HCEC 1CT (cell line): ENCODE measurements at regions not wholly inside any gene's neighbourhood (a gene's known extent, or its start where the extent isn't known, plus 50 kb on each side); places are given as distances from the start of the nearest gene placed in this dataset.
"Not testable (repeated sequence)": the region's sequence is repeated elsewhere in the genome, so short reads cannot be mapped to it uniquely, and the experiment has no call there.

Source experiments
- DNase-seq: peaks from one replicate; pipeline ENCODE4 v3.0.0-alpha.2; 2017

DNA sequence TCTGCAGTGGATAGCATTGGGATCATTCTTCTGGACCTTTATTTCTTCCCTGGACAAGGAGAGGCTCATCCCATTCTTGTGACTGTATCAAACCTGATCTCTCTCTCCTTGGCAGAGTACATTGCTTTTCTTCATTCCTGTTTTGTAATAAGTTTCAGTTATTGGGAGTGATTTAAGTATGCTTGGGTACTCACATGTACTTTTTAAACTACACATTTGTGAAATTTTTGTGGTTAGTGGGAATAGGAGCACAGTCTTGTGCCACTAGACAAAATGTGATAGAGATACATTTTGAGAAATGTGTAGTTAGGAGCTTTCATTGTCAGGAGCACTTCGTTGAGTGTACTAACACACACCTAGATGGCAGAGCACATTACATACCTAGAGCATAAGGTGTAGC lies 262.6 kb downstream of the C3orf38 start:
- DNase-seq = no peak

DNA sequence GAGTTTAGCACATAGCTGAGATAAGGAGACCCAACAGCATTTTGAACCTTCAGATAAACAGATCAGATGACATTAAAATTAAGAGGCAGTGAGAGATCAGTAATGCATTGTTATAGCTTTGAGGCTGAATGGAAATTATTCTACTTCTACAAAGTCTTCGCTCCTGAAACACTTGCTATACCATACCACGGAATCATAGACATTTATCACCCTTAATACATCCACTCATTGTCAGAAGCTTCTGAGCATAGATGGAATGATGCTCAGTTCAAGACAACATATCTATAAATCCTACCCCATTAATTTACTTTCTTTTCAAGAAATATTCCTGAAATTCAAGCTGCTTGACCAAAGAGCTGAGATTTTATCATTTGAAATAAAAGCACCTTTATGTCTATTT lies 266.7 kb downstream of the C3orf38 start:
- DNase-seq = no peak

DNA sequence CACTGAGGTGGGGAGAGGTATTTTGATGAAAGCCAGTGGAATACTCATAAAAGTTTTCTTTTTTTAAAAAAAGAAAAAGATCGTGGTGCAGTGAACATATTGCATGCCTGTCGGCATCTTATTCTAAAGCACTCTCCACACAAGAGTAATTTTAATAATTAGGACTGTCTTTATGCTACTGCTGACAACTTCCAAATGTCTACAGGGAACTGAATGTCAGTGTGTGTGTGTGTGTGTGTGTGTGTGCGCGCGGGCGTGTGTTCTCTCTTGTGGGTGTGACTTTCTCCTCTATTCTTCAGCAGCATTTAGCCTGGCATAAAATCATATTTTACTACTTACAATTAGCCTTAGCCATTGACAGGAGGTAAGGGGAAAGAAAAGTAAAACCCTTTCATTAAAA lies 268.5 kb downstream of the C3orf38 start:
- no peak for DNase-seq

DNA sequence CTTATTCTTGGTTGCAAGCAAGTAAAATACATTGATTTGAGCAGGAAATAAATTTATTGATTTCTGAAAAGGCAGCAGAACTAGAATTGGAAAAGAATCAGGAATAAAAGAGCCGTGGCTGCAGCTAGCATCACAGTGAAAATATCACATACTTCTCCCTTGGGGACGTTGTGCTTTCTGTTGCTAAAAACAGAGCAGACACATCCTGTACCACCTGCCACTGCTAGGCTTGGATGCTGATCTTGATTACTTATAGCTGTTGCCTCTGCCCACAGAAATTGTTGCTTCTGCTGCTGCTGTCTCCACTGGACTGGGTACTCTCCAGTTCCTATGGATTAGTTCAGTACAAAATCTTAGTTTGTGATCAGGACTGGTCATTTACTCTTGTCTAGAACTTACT lies 283.8 kb downstream of the C3orf38 start:
- no peak for DNase-seq

DNA sequence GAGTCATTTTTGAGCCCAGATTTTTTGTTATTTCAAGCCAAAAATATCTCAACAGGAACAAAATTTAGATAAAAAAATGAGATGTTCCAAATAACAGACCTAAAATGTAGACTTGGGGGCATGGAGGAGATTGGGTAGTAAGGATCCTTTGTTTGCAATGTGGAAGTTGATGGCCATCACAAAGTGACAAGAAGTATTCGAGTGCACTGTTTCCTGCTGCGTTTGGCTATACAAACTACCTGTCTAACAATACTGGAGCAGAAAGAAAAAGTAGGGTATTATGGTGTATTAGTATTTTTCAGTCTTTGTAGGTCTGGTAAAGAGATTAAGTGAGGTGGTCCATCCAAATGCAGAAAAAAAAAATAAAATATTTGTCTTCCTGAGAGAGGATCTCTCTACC lies 284.2 kb downstream of the C3orf38 start:
- no peak for DNase-seq

DNA sequence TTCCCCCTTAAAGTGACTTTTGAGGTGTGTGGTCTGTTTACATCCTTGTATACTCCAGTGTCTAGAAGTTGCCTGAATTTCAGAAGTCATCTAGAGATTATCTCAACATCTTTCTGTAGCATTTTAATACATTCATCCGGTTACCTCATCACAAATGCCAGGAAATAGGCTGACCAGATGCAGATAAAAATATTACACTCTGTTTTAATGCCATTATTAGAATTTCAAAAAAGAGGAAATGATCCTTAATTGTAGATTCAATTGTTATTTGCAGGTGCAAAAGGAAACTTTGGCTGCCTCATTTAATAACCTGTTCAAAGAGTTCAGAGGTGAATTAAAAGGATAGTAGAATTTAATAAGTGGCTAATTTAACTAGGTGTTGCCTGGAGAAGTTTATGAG lies 290.9 kb downstream of the C3orf38 start:
- DNase-seq = no peak

DNA sequence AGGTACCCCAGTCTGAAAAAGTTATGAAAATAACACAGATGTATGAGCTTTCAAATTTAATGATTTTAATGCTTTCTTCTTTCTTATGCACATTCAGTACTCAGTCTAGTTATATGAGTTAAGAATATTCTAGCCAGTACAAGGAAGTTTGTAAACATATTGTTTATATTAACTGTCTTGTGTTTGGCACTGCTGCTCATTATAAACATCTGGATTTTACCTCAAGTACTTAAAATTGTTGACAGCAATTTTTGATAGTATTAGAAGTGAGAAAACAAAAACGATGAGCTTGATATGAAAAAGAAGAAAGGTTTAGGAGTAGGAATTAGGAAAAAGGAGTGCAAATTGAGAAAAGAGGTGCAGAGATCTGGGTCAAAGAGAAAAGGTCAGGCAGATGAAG lies 293.3 kb downstream of the C3orf38 start:
- no peak for DNase-seq

DNA sequence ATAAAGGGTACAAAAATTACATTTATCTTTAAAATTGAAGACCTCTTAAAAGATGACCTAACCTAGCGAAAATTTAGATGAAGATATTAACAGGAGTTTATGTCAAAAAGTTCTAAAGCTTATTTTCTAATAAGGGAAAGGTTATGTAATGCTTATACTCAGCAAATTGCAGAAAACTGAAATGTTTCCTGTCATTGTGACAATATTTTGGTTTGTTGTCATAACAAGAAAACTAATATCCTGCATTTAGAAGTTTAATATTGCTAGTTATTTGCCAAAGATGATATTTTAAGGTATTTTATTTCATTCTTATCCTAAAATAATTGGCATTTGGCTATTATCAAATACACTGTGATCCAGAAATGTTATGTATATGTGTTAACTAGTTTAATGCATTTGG lies 294.5 kb downstream of the C3orf38 start:
- no peak for DNase-seq

DNA sequence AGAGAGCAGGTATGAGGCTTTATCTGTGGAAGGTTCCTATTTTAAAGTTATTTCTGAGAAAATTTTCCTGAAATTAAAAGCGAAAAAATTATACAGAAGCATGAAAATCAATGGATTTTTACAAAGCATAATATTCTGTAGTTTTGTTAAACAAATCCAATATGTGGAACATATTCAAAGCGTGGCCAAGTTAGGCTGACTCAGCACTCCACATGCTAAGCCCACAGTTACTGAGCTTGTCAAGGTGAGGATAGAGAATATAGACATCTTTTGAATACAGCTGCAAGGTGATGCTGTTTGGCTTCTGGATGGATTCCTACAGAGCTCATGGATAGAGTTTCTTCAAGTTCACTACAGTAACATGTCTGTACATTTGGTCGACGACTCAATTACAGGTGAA lies 302.5 kb downstream of the C3orf38 start:
- DNase-seq = no peak

DNA sequence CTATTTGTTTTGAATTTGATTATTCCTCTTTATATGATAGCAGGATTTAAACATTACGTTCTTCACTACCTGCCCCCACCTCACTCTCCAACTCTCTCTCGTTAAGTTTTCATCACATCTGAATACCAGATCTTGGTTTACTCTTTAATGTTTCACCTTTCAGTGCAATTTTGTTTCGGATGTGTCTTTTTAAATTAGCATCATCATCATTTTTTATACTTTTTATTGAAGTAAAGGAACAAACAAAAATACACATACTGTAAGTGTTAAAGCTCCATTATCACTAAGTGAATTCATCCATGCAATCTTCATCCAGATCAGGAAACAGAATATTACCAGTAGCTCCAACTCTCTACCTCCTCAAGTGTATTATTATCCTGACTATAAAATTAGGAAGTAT lies 310.6 kb downstream of the C3orf38 start:
- DNase-seq = no peak

DNA sequence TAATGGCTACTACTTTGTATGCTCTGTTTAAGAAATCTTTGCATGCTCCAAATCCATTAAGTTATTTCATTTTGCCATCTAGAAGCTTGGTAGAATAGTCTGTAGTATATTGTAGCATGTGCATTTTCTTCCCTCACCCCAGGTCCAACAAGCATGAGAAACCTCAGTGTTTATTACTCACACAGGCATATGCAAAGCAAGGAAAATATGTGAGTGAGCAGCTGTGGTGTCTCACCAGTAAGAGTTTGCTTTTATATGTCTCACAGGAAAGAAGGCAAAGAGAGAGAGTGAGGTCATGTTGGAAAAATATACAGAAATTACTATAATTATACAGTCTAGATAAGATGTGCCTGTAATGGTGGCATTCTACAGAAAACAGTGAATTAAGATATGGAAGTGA lies 312.5 kb downstream of the C3orf38 start:
- no peak for DNase-seq

DNA sequence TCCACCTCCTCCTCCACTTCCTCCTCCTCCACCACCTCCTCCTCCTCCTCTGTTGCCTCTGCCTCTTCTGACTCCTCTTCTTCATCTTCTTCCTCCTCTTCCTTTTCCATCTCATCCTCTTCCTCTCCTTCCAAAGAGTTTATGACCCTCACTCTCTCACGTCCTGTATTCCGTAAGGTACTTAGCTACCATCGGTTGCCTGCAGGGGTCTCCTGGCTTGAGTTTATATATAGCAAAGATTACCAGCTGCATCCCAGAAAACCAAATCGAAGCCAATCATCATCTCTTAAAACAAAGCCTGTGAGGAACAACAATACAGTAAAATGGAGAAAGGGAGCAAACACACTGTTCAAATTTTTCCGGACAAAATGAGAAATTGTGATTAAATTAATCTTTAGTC lies 317.4 kb downstream of the C3orf38 start:
- no peak for DNase-seq

DNA sequence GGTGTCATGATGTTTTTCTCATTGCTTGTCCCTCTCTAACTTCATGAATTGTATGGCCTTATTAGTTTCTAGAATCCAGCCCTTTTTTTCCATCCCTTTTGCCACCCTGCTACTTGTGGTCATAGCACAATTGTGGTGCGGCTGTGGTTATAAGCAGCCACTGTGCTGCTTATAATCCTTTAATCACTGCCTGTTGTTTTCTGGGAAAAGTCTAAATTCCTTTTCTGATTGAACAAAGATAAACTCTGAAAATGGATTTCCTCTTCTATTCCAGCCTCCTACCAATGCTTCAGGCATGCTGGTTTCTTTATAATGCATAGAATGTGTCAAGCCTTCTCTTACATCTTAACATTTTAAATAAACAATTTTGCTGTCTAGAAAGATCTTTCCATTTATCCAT lies 319.5 kb downstream of the C3orf38 start:
- no peak for DNase-seq

DNA sequence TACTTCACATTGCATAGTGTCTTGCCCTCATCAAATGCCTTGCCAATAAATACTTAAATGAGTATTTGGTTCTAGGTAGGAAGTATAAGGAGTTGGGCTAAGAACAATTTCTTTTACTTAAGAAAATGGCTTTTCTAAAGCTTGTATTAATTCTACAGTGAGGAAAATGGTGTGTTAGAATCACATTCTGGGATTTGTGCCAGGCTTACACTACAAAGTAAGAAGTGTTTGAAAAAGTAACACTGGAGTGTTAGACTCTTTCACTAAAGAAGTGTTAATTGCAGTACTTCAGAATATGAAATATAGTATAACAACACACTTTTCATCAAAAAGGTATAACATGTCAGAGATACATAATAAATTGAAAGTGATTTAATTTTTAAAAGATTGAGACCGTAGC lies 328.7 kb downstream of the C3orf38 start:
- DNase-seq = no peak

DNA sequence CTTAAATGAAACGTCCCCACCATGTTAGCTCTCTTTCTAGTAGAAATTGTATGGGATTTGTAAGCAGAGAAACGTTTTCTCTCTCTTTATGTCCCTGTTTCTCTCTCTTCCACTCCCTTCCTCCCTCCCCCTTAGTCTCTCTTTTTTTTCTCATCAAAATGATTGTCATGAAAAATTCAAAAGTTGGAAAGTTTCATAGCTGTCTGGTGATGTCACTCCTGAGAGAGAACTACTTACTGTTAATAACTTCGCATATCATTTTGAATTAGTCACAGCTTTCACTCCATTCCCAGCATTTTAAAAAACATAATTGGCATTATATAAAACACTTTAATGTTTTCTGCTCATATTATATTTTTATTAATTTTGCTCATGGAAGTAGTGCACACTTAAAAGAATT lies 331.1 kb downstream of the C3orf38 start:
- no peak for DNase-seq

DNA sequence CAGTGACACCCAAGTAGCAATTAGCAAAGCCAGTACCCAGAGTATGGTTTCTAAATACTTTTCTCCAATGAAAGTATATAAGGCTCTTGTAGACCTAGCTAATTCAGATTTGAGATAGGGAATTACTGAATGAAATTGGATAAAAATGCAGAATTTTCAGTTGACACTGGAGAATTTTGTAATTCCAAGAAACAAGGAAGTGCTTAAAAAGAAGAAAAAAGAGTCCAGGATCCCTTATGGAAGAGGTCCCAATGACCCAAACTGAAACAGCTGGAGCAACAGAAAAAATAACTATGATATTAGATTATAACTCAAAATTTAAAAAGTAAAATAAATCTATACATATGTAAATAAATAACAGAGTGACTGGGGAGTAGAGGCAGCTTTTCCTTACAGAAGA lies 335.2 kb downstream of the C3orf38 start:
- no peak for DNase-seq

DNA sequence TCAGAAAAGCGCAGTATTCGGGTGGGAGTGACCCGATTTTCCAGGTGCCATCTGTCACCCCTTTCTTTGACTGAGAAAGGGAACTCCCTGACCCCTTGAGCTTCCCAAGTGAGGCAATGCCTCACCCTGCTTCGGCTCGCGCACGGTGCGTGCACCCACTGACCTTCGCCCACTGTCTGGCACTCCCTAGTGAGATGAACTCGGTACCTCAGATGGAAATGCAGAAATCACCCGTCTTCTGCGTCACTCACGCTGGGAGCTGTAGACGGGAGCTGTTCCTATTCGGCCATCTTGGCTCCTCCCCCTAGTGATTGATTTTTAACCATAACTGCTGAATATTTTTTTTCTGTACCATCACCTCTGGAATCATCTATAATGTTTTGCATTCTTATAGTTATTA lies 359.1 kb downstream of the C3orf38 start:
- DNase-seq = not testable (repeated sequence)

DNA sequence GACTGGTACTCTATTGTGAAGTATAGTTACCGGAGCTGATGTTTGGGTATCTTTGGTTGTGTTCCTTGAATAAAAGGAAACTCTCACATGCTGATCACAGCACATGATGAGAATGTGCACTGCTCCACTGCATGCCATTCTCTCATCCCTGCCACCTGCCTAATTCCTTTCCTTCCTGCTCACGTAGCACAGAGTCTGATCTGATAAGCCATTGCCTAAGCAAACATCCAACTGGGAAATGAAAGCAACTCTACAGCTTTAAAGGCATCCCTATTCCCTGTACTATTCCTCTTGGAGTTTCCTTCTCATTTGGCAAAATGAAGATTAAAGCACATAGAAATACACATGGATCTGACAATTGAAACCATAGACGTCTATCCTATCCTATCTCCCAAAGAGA lies 359.8 kb downstream of the C3orf38 start:
- no peak for DNase-seq

DNA sequence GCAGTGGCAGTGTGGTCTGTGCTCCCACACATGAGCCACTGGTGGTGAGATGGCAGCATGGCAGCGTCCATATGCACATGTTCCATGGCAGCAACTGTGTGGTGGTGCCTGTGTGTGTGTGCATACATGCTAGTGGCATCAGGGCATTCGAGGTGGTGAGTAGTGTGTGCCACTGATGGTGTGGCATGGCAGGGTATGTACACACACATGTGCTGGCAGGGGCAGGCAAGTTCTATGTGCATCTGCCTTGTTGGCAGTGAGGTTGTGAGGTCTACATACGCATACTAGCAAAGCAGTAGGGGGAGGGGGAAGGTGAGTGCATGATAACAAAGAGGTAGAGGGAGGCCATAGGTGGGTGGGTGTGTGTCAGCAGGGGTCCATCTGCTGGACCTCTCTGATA lies 378.7 kb downstream of the C3orf38 start:
- DNase-seq = no peak

DNA sequence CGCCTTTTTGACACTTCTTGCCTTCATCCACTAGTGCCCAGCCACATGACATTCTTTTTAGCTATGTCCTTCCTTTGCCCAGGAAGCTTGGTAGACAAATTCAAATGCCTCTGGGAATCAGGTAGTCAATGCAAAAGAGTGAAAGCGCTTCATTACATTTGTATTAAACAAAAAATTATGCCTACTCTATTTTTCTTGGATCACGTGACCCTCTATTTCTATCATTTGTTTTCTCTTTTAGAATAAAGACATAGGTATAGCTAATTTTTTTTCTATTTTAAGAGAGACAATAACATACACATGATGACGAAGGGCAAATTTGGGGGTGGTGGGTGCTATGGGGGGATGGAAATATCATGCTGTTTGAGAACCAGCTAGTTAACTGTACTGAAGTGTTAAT lies 384.8 kb downstream of the C3orf38 start:
- no peak for DNase-seq

DNA sequence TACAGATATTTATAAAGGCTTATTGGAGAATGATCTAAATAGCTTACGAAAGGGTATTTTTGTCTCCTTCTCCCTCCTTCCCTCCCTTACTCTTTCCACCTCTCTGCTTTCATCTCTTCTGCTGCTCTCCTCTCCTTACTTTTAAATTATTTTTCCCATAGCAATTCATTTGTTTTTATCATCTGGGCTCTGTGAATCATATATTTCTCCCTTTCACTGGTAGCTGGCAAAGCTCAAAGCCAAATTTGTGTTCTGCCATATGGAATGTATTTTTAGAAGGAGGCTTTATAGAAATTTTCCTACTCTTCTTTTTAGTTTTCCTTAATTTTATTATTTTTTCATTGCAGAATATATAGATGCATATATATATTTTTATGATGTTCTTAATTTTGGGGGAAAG lies 385.8 kb downstream of the C3orf38 start:
- DNase-seq = no peak

DNA sequence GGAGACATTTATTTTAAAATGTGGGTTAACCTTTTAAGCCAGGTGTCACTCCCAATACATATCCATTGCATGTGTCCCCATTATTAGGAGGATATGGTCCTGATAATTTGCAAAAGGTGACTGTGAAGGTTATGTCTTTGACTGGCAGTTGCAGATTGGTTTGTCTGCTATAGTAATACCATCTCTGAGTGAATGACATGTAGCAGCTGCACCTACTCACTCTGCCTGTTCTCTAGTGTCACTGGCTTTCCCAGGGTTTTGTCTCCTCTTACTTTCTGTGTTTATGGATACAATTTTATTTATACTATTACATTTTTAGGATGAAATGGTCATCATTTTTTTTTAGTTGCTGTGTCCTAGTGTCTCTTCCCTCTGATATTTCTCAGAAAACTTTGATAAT lies 393.2 kb downstream of the C3orf38 start:
- DNase-seq = no peak

DNA sequence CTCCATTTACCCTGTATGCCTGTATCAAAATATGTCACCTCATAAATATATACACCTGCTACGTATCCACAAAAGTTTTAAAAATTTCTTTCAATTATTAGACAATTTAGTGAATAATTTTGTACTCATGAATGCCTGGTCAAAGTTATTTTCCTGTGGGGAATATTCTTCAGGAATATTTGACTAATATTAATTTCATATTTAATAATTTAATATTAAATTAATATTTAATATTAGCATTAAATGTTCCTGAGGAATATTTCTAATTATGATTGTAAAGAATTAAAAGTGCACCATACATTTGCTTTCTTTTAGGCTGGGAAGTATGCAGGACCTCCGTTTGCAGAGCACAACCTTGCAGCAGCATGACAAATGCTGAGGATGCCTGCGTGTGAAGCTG lies 422.7 kb downstream of the C3orf38 start:
- no peak for DNase-seq

DNA sequence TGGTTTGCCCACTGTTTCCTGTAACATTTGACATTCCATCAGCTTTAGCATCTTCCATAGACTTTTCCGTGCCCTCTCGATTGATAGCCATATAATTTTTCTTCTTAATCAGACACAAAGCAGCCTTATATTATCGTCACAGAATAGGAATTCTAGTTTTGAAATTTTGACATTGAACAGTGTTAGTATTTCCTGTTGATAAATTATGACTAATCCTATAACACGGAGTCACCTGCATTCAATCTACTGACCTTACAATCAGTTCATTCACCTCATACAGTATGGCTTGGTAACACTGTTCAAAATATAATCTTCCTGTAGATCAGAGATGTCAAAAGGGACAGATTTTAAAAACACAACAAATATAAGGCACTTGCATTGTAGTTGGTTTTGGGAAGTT lies 423.7 kb downstream of the C3orf38 start:
- no peak for DNase-seq

DNA sequence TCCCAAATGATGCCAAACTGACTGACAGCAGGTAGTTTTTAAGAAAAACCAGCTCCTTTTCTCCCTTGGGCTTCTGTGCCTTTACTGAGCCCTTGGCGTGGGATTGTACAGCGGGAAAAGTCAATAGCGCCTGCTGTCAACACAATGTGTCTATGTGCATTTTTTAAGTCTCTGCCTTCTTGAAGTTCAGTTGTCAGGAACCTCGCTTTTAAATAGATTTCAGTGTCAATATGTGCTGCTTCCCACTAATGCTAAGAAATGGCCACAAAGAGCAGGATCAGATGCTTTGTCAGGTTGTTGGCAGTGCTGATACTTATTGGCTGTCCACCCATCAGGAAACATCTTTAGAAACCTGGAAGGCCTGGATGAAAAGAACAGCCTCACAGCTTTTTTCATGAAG lies 424.4 kb downstream of the C3orf38 start:
- no peak for DNase-seq

DNA sequence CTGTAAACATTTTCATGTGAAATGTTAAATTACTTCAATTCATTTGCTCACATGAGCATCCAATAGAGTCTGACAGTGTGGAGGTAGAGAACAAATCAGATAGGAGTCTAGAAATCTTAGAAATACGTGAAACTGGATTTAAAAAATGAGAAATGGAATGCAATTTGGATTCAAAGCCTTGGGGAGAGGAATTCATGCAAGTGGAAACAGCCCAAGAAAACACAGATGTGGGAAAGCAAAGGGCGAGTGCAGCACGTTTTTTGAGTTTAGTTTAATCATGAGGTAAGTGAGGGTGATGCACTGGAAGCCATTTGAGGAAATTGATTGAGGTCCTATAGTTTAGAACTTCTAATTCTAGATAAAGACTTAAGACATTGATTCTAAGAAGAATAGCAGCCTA lies 434.7 kb downstream of the C3orf38 start:
- DNase-seq = no peak
